Loucy (cell line): ENCODE measurements at regions not wholly inside any gene's neighbourhood (a gene's known extent, or its start where the extent isn't known, plus 50 kb on each side); places are given as distances from the start of the nearest gene placed in this dataset.

Experiments used
- CTCF ChIP-seq: fragments of 200-600 bp; sonication (generic); conservative IDR thresholded peaks from 2 replicates; pipeline ENCODE4 v1.5.1; 2014; ENCODE audit warnings: mild to moderate bottlenecking, antibody characterized with exemption, low read length
- EZH2phosphoT487 ChIP-seq: fragments of 200-600 bp; IDR thresholded peaks from 2 replicates; pipeline ENCODE4 v1.6.1; 2018; ENCODE audit warnings: antibody characterized with exemption, mild to moderate bottlenecking, moderate library complexity, borderline replicate concordance

GRCh38 chr1:201736707-201737320 lies 92.1 kb upstream of the IPO9 start:
- TF ChIP-seq CTCF (no peak), EZH2phosphoT487 (no peak)
